Left lung (tissue), 4 donors: ENCODE measurements at regions not wholly inside any gene's neighbourhood (a gene's known extent, or its start where the extent isn't known, plus 50 kb on each side); places are given as distances from the start of the nearest gene placed in this dataset.

Source experiments
- ATAC-seq: fragments of 200-7000 bp; cut with Tn5 transposase; one replicate; pipeline ENCODE4 v1.9.1; 2020; ENCODE audit warnings: moderate library complexity
- DNase-seq, 4 donors: peaks; one replicate each; pipeline ENCODE4 v3.0.0-alpha.2; 2013 to 2020
- H3K27ac ChIP-seq, 2 donors: fragments of 200-600 bp; sonication (generic) in 1 of 2; one replicate each; pipeline versions ENCODE4 v1.5.0 to v1.8.0; 2020 to 2021
- H3K27me3 ChIP-seq, 2 donors: fragments of 200-600 bp; sonication (generic) in 1 of 2; one replicate each; pipeline versions ENCODE4 v1.5.0 to v1.8.0; 2020 to 2021
- H3K36me3 ChIP-seq, 2 donors: fragments of 200-600 bp; sonication (generic) in 1 of 2; one replicate each; pipeline versions ENCODE4 v1.5.0 to v1.8.0; 2020 to 2021
- H3K4me1 ChIP-seq, 2 donors: fragments of 200-600 bp; one replicate each; pipeline ENCODE4 v1.8.0; 2021
- H3K4me3 ChIP-seq, 2 donors: fragments of 200-600 bp; sonication (generic) in 1 of 2; one replicate each; pipeline versions ENCODE4 v1.5.0 to v1.8.0; 2020 to 2021; ENCODE audit warnings: mild to moderate bottlenecking in 1 of 2
- H3K9me3 ChIP-seq, 2 donors: fragments of 200-600 bp; sonication (generic) in 1 of 2; one replicate each; pipeline versions ENCODE4 v1.5.0 to v1.8.0; 2020 to 2021
- intact Hi-C, 2 donors: fragments of 100-400 bp; cut with DNase I; formaldehyde crosslinking; loops; one replicate each; pipeline versions ENCODE4 v1.11.2 to v1.14.2; 2022
- TF ChIP-seq, protein P1 (sequence below), 2 donors: fragments of 200-600 bp; sonication (generic) in 1 of 2; IDR thresholded peaks; one replicate each; pipeline versions ENCODE4 v1.5.0 to v1.8.0; 2021; ENCODE audit warnings: antibody characterized with exemption in 2 of 2
- donor health status: DM: no; HTN: yes; CAD: no.
- donor health status: DM: no; HTN: no; CAD: no.

DNA sequence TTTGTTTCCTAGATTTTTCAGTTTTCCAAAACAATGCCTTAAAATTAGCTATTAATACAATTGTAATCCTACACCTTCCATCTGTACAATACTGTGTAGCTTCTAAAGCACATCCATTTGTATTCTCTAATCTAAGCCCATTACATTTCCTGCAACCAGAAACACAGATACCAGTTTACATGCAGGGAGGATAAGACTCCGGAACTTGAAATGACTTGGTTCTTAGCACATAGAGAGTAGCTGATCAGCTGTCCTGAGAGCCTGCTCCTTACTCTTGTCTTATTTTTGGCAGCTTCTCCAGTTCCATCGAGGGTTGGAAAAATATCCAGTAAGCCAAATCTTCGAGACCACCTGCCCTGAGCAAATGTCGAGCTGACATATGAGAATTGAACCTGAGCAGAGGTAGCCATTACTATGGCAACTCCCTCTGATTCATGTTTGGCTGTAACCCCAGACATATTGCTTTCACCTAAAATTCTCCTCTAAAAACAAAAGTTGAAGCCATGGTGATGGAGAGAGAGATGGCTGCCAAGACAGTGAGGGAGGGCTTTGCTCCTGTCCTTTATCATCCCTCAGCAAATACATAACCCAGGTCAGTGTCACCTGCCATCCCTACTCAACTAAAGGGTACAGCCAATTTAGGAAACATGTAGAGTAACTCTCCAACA lies 542.8 kb downstream of the IRS1 start:
- Histone ChIP-seq H3K4me3 (no peak overlapping the region), H3K36me3 (no peaks in the 10 kb centered on the region), H3K9me3 (no peaks in the 10 kb centered on the region), H3K27me3 (no peaks in the 10 kb centered on the region), H3K27ac (no peak overlapping the region), H3K4me1 (no peaks in the 10 kb centered on the region)
- intact Hi-C loops, result no loop called here
- ATAC-seq (no peak), DNase-seq (no peak)
- TF ChIP-seq, protein P1, sequence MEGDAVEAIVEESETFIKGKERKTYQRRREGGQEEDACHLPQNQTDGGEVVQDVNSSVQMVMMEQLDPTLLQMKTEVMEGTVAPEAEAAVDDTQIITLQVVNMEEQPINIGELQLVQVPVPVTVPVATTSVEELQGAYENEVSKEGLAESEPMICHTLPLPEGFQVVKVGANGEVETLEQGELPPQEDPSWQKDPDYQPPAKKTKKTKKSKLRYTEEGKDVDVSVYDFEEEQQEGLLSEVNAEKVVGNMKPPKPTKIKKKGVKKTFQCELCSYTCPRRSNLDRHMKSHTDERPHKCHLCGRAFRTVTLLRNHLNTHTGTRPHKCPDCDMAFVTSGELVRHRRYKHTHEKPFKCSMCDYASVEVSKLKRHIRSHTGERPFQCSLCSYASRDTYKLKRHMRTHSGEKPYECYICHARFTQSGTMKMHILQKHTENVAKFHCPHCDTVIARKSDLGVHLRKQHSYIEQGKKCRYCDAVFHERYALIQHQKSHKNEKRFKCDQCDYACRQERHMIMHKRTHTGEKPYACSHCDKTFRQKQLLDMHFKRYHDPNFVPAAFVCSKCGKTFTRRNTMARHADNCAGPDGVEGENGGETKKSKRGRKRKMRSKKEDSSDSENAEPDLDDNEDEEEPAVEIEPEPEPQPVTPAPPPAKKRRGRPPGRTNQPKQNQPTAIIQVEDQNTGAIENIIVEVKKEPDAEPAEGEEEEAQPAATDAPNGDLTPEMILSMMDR (IDR thresholded peaks at IDR 0.05), result no peak

DNA sequence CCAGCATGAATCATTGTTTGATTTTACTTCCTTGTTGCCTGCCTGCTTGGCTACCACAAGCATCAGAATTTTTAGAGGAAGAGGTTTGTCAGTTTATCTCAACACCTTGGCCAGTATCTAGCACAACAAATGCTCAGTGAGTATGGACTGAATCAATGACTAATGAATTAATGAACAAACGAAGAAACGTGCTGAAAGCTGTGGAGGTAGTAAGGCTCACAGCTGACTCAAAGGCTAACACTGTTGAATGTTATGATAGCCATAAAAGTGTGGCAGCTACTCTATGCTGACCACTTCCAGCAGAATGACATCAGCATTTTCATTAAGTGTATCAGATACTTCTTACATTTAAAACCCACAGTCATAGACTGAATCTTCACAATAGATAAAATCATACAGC lies 543.4 kb downstream of the IRS1 start:
- ATAC-seq, result no peak
- no peak overlapping the region for H3K27ac ChIP-seq
- TF ChIP-seq, protein P1 (IDR thresholded peaks at IDR 0.05), result no peak
- no peaks in the 10 kb centered on the region for H3K27me3 ChIP-seq
- no peak for DNase-seq
- no peaks in the 10 kb centered on the region for H3K36me3 ChIP-seq
- intact Hi-C loops, result no loop called here
- H3K4me1 ChIP-seq, result no peaks in the 10 kb centered on the region
- no peaks in the 10 kb centered on the region for H3K9me3 ChIP-seq
- no peak overlapping the region for H3K4me3 ChIP-seq

GRCh38 chr2:226251661-226252060 lies 548.0 kb downstream of the IRS1 start:
- Histone ChIP-seq H3K4me3 (no peak overlapping the region), H3K27ac (no peak overlapping the region), H3K4me1 (no peaks in the 10 kb centered on the region), H3K36me3 (no peaks in the 10 kb centered on the region), H3K9me3 (no peaks in the 10 kb centered on the region), H3K27me3 (no peaks in the 10 kb centered on the region)
- TF ChIP-seq, protein P1 (IDR thresholded peaks at IDR 0.05), result no peak
- DNase-seq (no peak), ATAC-seq (no peak)
- intact Hi-C loops, result no loop called here

DNA sequence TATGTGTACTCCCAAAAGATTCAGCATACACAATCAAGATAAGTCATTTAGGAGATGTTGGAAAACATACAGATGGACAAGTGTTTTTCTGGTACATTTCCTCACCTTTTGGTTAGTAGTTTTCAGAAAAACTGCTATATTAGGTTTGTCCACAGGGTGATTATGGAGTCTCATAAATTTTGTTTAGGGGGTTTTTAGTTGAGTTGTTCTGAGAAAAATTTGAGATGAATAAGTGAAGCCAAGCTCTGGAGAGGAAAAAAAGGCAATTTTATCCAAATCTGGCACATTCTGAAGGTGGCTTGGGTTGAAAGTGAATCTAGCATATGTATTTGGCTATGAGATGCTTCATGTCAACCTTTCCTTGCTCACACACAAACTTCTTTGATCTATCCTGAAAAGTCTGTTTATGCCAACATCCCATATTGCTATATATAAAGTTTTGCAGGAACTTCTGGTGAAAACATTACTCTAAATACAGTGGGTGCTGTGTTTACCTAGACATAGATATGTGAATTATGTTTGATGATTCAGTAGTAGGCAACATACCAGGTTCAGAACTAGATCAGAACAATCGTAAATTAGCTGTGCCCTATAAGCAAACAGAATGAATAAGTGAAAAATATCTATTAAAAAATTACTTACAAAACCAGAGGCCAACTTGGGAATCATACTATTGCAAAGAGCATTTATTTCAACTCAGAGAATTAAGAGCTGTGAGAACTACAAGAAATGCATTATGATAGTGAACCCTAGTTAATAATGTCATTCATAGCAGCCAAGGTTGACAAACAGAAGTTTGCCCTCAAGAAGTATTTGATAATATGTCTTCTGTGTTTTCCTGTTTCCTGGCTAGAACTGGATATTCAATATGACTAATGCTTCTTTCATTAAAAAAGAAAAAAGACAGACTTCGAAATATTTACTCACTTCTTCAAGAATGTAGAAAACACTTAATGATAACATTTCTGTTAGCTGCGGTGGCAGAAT lies 552.0 kb downstream of the IRS1 start:
- intact Hi-C loops, result no loop called here
- no peak overlapping the region for H3K27ac ChIP-seq
- no peaks in the 10 kb centered on the region for H3K27me3 ChIP-seq
- no peaks in the 10 kb centered on the region for H3K4me1 ChIP-seq
- TF ChIP-seq, protein P1 (IDR thresholded peaks at IDR 0.05), result no peak
- no peak for DNase-seq
- peak; percentile 15 for ATAC-seq
- H3K36me3 ChIP-seq, result no peaks in the 10 kb centered on the region
- peaks cover 0 to 14% of the 10 kb centered on the region in 2 donors for H3K9me3 ChIP-seq
- H3K4me3 ChIP-seq, result no peak overlapping the region

DNA sequence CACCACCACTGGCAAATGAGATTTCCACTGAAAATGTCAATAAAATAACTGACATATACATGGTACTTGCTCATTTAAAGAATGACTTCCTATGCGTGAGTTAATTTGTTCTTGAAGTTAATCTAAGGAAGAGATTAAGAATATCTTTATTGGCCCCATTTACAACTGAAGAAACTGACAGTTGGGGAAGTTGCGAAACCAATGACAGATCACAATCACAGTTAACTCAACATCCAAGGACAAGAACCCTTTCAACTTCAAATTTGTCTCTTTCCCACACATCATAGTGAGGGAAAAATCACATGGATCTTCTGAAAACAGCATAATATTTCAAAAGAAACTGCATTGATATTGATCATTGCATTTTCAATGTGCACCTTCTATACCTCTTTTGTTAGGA lies 565.4 kb downstream of the IRS1 start:
- no peak for DNase-seq
- H3K9me3 ChIP-seq, result no peaks in the 10 kb centered on the region
- H3K4me1 ChIP-seq, result no peaks in the 10 kb centered on the region
- intact Hi-C loops, result no loop called here
- H3K4me3 ChIP-seq, result no peak overlapping the region
- ATAC-seq, result no peak
- H3K36me3 ChIP-seq, result no peaks in the 10 kb centered on the region
- no peak overlapping the region for H3K27ac ChIP-seq
- H3K27me3 ChIP-seq, result no peaks in the 10 kb centered on the region
- TF ChIP-seq, protein P1 (IDR thresholded peaks at IDR 0.05), result no peak
